ENCODE measurements at regions not wholly inside any gene's neighbourhood (a gene's known extent, or its start where the extent isn't known, plus 50 kb on each side); places are given as distances from the start of the nearest gene placed in this dataset.
A peak's percentile ranks its signal among the peaks of the same experiment; 100 is the strongest.

DNA sequence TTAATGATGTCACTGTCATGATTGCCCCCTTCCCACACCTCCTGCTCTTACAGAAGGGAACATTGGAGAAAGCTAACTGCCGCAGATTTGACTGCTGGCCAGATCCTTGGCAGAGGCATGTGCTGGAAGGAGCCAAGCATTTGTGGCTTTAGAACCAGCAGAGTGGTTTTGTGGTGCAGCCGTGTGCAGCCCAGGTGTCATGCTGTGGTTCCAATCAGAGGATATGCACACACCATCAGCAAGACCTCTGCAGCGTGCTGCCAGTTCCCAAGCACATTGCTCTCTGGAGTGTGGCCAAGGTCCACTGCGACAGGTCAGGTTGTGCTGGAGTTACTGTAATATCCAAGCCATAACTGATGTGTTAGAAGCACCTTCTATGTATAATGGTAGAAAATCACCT lies 61.6 kb downstream of the OTOL1 start:
- H3K4me3 Mint-ChIP-seq: no peak overlapping the region
- TF ChIP-seq SMAD3 (CRISPR knock-in tag; IDR thresholded peaks at IDR 0.05; ENCODE audit: borderline replicate concordance) (no peak), CREM (CRISPR knock-in tag; IDR thresholded peaks at IDR 0.05) (no peak), ZNF396 (CRISPR knock-in tag; IDR thresholded peaks at IDR 0.05; ENCODE audit: borderline replicate concordance) (no peak), TEAD4 (CRISPR knock-in tag; IDR thresholded peaks at IDR 0.05) (no peak)
- CTCF ChIA-PET: no interaction called here

DNA sequence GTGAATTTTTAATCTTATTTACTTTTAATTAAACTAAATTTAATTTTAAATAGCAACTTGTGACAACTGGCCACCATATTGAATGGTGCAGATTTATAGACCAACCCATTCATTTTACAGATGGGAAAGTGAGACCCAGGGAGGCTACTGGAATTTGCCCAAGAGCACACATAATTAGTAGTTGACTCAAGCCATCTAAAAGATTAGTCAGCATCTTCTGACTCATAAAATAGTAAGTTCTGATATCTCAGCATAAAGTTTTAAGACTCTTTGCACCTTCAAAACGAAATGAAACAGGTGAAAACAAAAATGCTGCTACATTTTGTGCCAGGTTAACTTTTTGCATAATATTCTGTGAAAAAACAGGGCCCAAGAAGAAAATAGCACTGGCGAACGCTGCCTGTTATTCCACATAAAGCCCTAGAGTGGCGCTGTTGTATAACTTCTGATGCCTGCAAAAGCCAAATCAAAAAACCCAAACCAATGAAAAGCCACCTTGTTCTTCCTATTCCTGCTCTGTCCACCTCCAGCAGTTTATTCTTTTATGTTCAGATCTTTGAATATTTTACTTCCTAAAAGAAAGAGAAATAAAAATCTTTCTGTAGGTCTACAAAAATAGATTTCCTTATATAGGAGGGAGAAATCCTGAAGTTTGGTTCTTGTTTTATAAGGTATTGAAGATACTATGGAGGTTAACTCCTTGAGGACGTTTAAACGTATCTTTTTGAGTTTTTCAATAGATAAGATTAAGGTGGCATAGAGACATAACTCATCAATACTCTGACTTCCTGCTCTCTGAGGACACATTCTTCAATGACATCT lies 62.8 kb downstream of the OTOL1 start:
- Mint-ChIP-seq H3K36me3 (no peaks in the 10 kb centered on the region), H3K27ac (no peak overlapping the region), H3K9me3 (no peaks in the 10 kb centered on the region), H3K27me3 (ENCODE audit: low read depth) (no peaks in the 10 kb centered on the region; the same call in 1 of the 2 replicates), H3K4me3 (no peak overlapping the region), H3K4me1 (peaks cover 16% of the 10 kb centered on the region)
- peak; percentile 40; the same call in 1 of the 2 replicates for ATAC-seq
- peak; percentile 23 for DNase-seq (ENCODE audit: low spot score)
- POLR2A ChIA-PET: no interaction called here
- CTCF ChIA-PET: no interaction called here
- TF ChIP-seq, protein P1, sequence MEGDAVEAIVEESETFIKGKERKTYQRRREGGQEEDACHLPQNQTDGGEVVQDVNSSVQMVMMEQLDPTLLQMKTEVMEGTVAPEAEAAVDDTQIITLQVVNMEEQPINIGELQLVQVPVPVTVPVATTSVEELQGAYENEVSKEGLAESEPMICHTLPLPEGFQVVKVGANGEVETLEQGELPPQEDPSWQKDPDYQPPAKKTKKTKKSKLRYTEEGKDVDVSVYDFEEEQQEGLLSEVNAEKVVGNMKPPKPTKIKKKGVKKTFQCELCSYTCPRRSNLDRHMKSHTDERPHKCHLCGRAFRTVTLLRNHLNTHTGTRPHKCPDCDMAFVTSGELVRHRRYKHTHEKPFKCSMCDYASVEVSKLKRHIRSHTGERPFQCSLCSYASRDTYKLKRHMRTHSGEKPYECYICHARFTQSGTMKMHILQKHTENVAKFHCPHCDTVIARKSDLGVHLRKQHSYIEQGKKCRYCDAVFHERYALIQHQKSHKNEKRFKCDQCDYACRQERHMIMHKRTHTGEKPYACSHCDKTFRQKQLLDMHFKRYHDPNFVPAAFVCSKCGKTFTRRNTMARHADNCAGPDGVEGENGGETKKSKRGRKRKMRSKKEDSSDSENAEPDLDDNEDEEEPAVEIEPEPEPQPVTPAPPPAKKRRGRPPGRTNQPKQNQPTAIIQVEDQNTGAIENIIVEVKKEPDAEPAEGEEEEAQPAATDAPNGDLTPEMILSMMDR (IDR thresholded peaks at IDR 0.05): peak; percentile 90
- TF ChIP-seq RORB (CRISPR knock-in tag; IDR thresholded peaks at IDR 0.05): no peak
- no peak for TF ChIP-seq PRRX2 (CRISPR knock-in tag; IDR thresholded peaks at IDR 0.05)

More for the DNA sequence above, 61.6 kb downstream of the OTOL1 start:
- Mint-ChIP-seq H3K36me3 (no peaks in the 10 kb centered on the region), H3K27me3 (ENCODE audit: low read depth) (no peaks in the 10 kb centered on the region; the same call in 1 of the 2 replicates), H3K4me1 (peaks cover 19% of the 10 kb centered on the region), H3K27ac (no peak overlapping the region), H3K9me3 (no peaks in the 10 kb centered on the region)
- POLR2A ChIA-PET: no interaction called here
- DNase-seq (ENCODE audit: low spot score) (no peak), ATAC-seq (no peak; the same call in 1 of the 2 replicates)

DNA sequence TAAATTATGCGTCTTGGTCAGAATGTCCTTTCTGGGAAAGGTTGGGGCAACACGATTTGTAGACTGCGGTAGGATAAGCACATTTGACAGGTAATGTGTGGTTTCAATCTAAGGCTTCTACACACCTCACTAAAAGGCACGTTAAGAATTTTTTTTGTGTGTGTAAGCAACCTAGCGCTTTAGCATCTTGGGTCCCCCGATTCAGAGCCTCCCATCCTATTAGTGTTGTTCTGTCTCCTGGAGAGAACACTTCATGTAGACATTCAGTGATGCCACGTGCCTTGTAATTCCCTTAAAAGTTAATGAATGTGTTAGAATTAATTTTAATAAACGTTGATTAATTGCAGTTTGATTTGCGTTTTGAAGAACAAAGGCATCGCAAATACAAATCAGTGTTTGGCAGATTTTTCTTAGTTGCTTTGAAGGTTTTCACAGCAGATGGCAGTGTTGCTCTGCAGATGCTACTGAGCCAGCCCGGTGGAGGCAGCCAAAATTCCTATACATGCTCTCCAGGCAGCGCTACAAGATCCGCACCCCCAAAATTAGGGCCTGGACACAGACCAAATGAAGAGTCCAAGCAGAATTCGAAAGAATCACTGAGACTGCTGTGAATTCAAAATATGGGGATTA lies 63.5 kb downstream of the OTOL1 start:
- peaks cover 16% of the 10 kb centered on the region for H3K4me1 Mint-ChIP-seq
- CTCF ChIA-PET: no interaction called here
- H3K27ac Mint-ChIP-seq: no peak overlapping the region
- no peaks in the 10 kb centered on the region for H3K9me3 Mint-ChIP-seq
- H3K27me3 Mint-ChIP-seq (ENCODE audit: low read depth): no peaks in the 10 kb centered on the region; the same call in 1 of the 2 replicates
- no peaks in the 10 kb centered on the region for H3K36me3 Mint-ChIP-seq
- peak; percentile 81 for ATAC-seq
- POLR2A ChIA-PET: no interaction called here
- DNase-seq (ENCODE audit: low spot score): peak; percentile 64
- H3K4me3 Mint-ChIP-seq: no peak overlapping the region
- TF ChIP-seq, protein P1 (IDR thresholded peaks at IDR 0.05): peak; percentile 45
- TF ChIP-seq NR1H2 (CRISPR knock-in tag; IDR thresholded peaks at IDR 0.05) (no peak), TP53 (CRISPR knock-in tag; IDR thresholded peaks at IDR 0.05) (no peak)

DNA sequence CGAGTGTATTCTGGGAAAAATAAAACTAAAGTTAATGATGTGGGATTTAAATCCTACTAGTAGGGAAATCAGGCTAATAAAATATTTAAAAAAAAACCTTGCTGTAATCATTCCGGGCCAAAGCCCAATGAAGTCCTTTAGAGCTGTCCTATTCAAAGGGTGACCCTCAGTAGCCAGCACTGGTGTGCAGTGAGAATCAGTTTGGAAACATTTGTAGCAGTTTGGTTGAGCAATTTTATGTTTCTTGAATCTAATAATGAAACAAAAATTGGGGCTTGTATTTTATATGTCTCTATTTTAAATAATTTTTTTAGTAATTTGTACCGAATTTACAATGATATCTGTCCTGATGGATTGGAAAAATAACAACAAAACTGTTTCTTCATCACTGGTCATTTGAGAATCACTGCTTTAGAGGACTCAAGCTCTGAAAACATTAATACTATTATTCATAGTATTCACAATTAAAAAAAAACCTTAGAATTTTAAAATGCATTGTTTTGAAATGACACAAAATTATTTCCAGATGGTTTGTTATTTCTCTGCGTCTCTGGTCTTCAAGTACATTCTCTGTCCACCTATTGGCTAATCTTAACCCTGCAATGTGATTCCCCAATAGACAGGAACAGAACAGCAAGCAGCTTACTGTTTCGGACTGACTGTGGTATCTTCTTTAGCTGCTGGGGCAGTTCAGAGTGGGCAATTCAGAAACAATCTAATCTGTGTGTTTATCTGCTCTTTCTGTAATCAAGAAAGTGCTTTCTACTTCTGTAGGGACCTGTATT lies 71.2 kb downstream of the OTOL1 start:
- H3K9me3 Mint-ChIP-seq: no peaks in the 10 kb centered on the region
- CTCF ChIA-PET: interaction anchor here (0.8 kb wide), 1 partner anchor 133 kb away, joined by 3 read pairs; no protein-coding TSS in a partner anchor
- TF ChIP-seq ZNF416 (CRISPR knock-in tag; IDR thresholded peaks at IDR 0.05): no peak
- no peak for TF ChIP-seq OVOL2 (CRISPR knock-in tag; IDR thresholded peaks at IDR 0.05; ENCODE audit: borderline replicate concordance)
- no peak for TF ChIP-seq ATF1 (CRISPR knock-in tag; IDR thresholded peaks at IDR 0.05)
- TF ChIP-seq, protein P2, sequence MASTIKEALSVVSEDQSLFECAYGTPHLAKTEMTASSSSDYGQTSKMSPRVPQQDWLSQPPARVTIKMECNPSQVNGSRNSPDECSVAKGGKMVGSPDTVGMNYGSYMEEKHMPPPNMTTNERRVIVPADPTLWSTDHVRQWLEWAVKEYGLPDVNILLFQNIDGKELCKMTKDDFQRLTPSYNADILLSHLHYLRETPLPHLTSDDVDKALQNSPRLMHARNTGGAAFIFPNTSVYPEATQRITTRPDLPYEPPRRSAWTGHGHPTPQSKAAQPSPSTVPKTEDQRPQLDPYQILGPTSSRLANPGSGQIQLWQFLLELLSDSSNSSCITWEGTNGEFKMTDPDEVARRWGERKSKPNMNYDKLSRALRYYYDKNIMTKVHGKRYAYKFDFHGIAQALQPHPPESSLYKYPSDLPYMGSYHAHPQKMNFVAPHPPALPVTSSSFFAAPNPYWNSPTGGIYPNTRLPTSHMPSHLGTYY (CRISPR knock-in tag; IDR thresholded peaks at IDR 0.05): no peak
- TF ChIP-seq CREM (CRISPR knock-in tag; IDR thresholded peaks at IDR 0.05): no peak
- no peak for TF ChIP-seq GTF2I (CRISPR knock-in tag; conservative IDR thresholded peaks at IDR 0.05)
- no peak for TF ChIP-seq GABPB1 (CRISPR knock-in tag; IDR thresholded peaks at IDR 0.05)
- TF ChIP-seq, protein P3, sequence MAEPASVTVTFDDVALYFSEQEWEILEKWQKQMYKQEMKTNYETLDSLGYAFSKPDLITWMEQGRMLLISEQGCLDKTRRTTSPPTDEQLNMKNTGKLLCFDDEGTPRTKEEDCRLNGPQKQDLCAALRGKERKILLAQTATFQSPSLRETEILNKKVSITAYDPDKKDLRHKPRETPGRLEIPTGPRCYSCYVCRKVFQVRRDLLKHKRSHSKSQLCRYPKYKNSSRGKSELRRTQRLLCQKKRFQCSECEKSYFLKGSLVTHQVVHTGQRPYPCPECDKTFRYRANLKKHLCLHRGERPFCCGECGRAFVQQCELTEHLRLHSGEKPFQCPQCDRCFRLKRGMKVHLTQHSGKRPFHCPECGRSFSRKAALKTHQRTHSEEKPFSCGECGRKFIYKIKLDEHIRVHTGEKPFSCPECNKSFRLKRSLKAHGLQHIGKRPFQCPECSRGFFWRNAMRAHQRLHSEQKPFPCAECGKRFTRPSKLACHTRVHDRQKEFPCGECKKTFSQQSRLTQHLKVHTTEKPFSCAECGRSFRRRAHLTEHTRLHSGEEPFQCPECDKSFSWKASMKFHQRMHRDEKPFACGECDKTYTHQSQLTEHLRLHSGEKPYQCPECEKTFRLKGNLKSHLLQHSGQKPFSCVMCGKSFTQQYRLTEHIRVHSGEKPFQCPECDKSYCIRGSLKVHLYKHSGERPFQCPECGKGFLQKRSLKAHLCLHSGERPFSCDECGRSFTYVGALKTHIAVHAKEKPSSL (CRISPR knock-in tag; conservative IDR thresholded peaks at IDR 0.05): no peak
- no peak for TF ChIP-seq MYBL2 (CRISPR knock-in tag; IDR thresholded peaks at IDR 0.05)

More for the DNA sequence above, 71.2 kb downstream of the OTOL1 start:
- Mint-ChIP-seq H3K4me3 (no peak overlapping the region), H3K4me1 (no peaks in the 10 kb centered on the region), H3K27me3 (ENCODE audit: low read depth) (no peaks in the 10 kb centered on the region), H3K36me3 (no peaks in the 10 kb centered on the region), H3K27ac (no peak overlapping the region)
- ATAC-seq: no peak
- POLR2A ChIA-PET: no interaction called here
- no peak for DNase-seq (ENCODE audit: low spot score)

Data from WTC11 (cell line).